A549 (cell line): ENCODE measurements at regions not wholly inside any gene's neighbourhood (a gene's known extent, or its start where the extent isn't known, plus 50 kb on each side); places are given as distances from the start of the nearest gene placed in this dataset.

ENCODE experiments used
- RCOR1 ChIP-seq: fragments of 150-350 bp; IDR thresholded peaks from 2 replicates; pipeline ENCODE4 v1.6.1; 2014; ENCODE audit warnings: antibody characterized with exemption, low read length, low read depth
- SREBF2 ChIP-seq: fragments of 450-650 bp; IDR thresholded peaks from 2 replicates; pipeline ENCODE4 v1.6.1; 2014; ENCODE audit warnings: mild to moderate bottlenecking, moderate library complexity

GRCh38 chr18:60292186-60292585 lies 80.4 kb downstream of the MC4R start:
- no peak for TF ChIP-seq RCOR1
- no peak for TF ChIP-seq SREBF2
